ENCODE measurements at regions not wholly inside any gene's neighbourhood (a gene's known extent, or its start where the extent isn't known, plus 50 kb on each side); places are given as distances from the start of the nearest gene placed in this dataset.
"Not testable (repeated sequence)": the region's sequence is repeated elsewhere in the genome, so short reads cannot be mapped to it uniquely, and the experiment has no call there.

DNA sequence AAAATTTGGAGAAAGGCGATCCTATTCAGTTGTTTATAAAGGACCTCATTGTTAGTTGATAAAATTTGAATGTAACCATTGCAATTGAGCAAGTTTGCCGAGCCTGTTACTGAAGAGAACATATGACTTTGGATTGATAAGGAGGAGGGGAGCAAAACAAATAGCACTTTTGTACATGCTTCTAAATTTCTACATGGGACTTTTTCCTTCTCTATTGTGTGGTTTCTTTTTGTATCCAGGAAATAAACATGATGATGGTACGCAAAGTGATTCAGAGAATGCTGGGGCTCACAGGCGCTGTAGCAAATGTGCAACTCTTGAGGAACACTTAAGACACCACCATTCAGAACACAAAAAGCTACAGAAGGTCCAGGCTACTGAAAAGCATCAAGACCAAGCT, 140.2 kb upstream of the PRSS12 start:
- H3K4me1 ChIP-seq (ENCODE audit: control insufficient read depth in 1 of 2, insufficient read depth in 2 of 2, low read length in 2 of 2): not testable (repeated sequence)

DNA sequence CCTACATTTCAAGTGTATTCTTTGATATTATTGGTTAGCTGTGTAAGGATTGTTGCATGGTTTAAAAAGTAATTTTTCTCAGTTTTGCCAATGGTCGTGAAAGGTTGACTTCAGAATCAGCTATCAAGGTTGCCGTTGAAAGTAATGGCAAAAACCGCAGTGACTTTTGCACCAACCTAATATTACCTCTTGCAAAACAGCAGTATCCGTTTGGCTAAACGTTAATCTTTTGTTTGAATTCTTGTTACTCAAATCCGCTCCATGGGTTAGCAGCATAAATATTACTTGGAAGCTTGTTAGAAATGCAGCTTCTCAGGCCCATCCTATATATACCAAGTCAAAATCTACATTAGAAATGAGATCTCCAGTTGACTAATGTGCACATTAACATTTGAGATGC, 141.6 kb upstream of the PRSS12 start:
- not testable (repeated sequence) for H3K4me3 ChIP-seq (ENCODE audit: low read depth in 1 of 2, low read length in 2 of 2); H3K9ac ChIP-seq (ENCODE audit: low read depth in 1 of 2, low read length in 2 of 2); H3K9me3 ChIP-seq (ENCODE audit: control insufficient read depth in 1 of 2, low read length in 2 of 2); H3K36me3 ChIP-seq (ENCODE audit: control insufficient read depth in 1 of 2, insufficient read depth in 2 of 2, low read length in 2 of 2); H3K27me3 ChIP-seq (ENCODE audit: control insufficient read depth in 1 of 2, insufficient read depth in 2 of 2, low read length in 2 of 2); H3K4me1 ChIP-seq (ENCODE audit: control insufficient read depth in 1 of 2, insufficient read depth in 2 of 2, low read length in 2 of 2); H3K27ac ChIP-seq (ENCODE audit: low read depth, low read length)

More for the DNA sequence above, 140.2 kb upstream of the PRSS12 start:
- not testable (repeated sequence) for H3K9me3 ChIP-seq (ENCODE audit: control insufficient read depth in 1 of 2, low read length in 2 of 2); H3K4me3 ChIP-seq (ENCODE audit: low read depth in 1 of 2, low read length in 2 of 2); H3K27me3 ChIP-seq (ENCODE audit: control insufficient read depth in 1 of 2, insufficient read depth in 2 of 2, low read length in 2 of 2); H3K27ac ChIP-seq (ENCODE audit: low read depth, low read length); H3K36me3 ChIP-seq (ENCODE audit: control insufficient read depth in 1 of 2, insufficient read depth in 2 of 2, low read length in 2 of 2); H3K9ac ChIP-seq (ENCODE audit: low read depth in 1 of 2, low read length in 2 of 2)

DNA sequence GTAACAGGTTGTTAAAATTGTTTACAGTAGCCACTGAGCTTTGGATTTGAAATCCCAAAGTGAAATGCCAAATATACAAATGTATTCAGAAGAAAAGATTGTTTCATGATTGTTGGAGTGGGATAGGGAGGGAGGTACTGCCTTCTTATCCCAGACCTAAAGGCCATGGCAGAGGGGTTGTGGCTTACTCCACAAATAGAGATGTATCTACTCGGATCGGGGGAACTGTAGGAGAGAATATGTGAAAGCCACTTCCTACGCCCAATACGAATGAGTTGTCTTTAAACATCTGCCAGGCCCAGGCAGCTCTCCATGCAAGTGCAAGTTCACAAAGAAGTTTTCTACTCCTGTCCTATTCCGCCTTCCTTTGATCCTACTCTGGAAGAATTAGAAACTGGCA, 150.2 kb upstream of the PRSS12 start:
- H3K4me3 ChIP-seq (ENCODE audit: low read depth in 1 of 2, low read length in 2 of 2); H3K9ac ChIP-seq (ENCODE audit: low read depth in 1 of 2, low read length in 2 of 2); H3K36me3 ChIP-seq (ENCODE audit: control insufficient read depth in 1 of 2, insufficient read depth in 2 of 2, low read length in 2 of 2); H3K9me3 ChIP-seq (ENCODE audit: control insufficient read depth in 1 of 2, low read length in 2 of 2); H3K27ac ChIP-seq (ENCODE audit: low read depth, low read length); H3K4me1 ChIP-seq (ENCODE audit: control insufficient read depth in 1 of 2, insufficient read depth in 2 of 2, low read length in 2 of 2); H3K27me3 ChIP-seq (ENCODE audit: control insufficient read depth in 1 of 2, insufficient read depth in 2 of 2, low read length in 2 of 2): not testable (repeated sequence)

DNA sequence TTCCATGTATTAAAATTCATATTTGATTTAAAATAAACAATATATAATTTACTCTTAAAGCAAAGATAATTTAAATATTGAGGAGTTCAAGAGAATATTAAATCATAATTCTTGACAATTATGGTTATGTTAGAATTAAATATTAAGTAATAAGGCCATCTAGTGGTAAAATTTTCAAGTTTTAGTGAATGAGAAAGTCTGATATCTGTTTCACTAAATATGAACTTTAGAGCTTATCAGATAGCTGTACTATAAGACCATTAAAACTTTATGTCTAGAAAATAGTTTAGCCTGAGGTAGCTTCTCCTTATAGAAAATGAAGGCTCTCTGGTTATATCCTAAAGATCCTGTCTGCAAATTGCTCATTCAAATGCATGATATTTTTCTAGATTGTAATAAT, 152.1 kb upstream of the PRSS12 start:
- H3K9ac ChIP-seq (ENCODE audit: low read depth in 1 of 2, low read length in 2 of 2); H3K36me3 ChIP-seq (ENCODE audit: control insufficient read depth in 1 of 2, insufficient read depth in 2 of 2, low read length in 2 of 2); H3K27me3 ChIP-seq (ENCODE audit: control insufficient read depth in 1 of 2, insufficient read depth in 2 of 2, low read length in 2 of 2); H3K4me1 ChIP-seq (ENCODE audit: control insufficient read depth in 1 of 2, insufficient read depth in 2 of 2, low read length in 2 of 2); H3K4me3 ChIP-seq (ENCODE audit: low read depth in 1 of 2, low read length in 2 of 2); H3K9me3 ChIP-seq (ENCODE audit: control insufficient read depth in 1 of 2, low read length in 2 of 2); H3K27ac ChIP-seq (ENCODE audit: low read depth, low read length): not testable (repeated sequence)

DNA sequence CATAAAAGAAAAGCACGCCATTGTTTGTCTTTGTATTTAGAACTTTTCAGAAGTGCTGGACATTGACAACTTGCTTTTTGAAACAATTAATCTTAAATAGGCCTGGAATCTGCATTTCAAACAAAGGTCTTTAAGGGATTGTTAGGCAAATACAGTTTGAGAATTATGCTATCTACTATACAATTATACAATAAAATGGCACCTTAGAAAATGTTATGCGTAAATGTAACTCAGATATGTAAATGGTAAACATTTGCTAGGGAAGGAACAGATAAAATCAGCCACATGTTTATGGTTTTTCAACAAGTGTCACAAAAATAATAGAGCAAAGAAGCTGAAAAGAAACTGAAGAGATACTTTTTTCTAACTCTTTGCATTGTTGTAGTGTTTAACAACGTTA, 152.7 kb upstream of the PRSS12 start:
- H3K4me1 ChIP-seq (ENCODE audit: control insufficient read depth in 1 of 2, insufficient read depth in 2 of 2, low read length in 2 of 2); H3K36me3 ChIP-seq (ENCODE audit: control insufficient read depth in 1 of 2, insufficient read depth in 2 of 2, low read length in 2 of 2); H3K9me3 ChIP-seq (ENCODE audit: control insufficient read depth in 1 of 2, low read length in 2 of 2); H3K4me3 ChIP-seq (ENCODE audit: low read depth in 1 of 2, low read length in 2 of 2); H3K27ac ChIP-seq (ENCODE audit: low read depth, low read length); H3K9ac ChIP-seq (ENCODE audit: low read depth in 1 of 2, low read length in 2 of 2); H3K27me3 ChIP-seq (ENCODE audit: control insufficient read depth in 1 of 2, insufficient read depth in 2 of 2, low read length in 2 of 2): not testable (repeated sequence)

DNA sequence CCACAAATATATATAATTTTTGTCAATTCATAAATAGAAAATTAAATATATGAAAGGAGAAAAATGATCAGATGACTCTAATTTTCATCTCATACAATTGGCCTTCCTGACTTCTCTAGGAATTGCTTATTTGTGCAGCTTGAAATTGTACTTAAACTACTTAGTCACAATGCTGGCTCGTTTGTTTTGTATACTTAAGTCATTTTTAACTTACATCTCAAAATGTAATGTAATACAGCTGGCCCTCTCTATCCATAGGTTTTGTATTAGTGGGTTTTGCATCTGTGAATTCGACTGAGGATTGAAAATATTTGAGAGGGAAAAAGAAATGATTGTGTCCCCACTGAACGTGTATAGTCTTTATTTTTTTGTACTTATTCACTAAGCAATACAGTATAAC, 160.1 kb upstream of the PRSS12 start:
- H3K4me1 ChIP-seq (ENCODE audit: control insufficient read depth in 1 of 2, insufficient read depth in 2 of 2, low read length in 2 of 2); H3K9ac ChIP-seq (ENCODE audit: low read depth in 1 of 2, low read length in 2 of 2); H3K27ac ChIP-seq (ENCODE audit: low read depth, low read length): not testable (repeated sequence)

DNA sequence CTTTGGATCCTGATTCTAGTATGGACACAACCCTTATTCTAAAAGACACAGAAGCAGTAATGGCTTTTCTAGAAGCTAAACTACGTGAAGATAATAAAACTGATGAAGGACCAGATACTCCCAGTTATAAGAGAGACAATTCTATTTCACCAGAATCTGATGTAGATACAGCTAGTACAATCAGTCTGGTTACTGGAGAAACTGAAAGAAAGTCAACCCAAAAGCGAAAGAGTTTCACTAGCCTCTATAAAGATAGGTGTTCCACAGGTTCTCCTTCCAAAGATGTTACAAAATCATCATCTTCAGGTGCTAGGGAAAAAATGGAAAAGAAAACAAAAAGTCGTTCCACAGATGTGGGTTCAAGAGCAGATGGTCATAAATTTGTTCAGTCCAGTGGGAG, 161.5 kb upstream of the PRSS12 start:
- H3K4me3 ChIP-seq (ENCODE audit: low read depth in 1 of 2, low read length in 2 of 2); H3K27ac ChIP-seq (ENCODE audit: low read depth, low read length); H3K36me3 ChIP-seq (ENCODE audit: control insufficient read depth in 1 of 2, insufficient read depth in 2 of 2, low read length in 2 of 2); H3K9ac ChIP-seq (ENCODE audit: low read depth in 1 of 2, low read length in 2 of 2); H3K27me3 ChIP-seq (ENCODE audit: control insufficient read depth in 1 of 2, insufficient read depth in 2 of 2, low read length in 2 of 2); H3K9me3 ChIP-seq (ENCODE audit: control insufficient read depth in 1 of 2, low read length in 2 of 2); H3K4me1 ChIP-seq (ENCODE audit: control insufficient read depth in 1 of 2, insufficient read depth in 2 of 2, low read length in 2 of 2): not testable (repeated sequence)

More for the DNA sequence above, 160.1 kb upstream of the PRSS12 start:
- not testable (repeated sequence) for H3K4me3 ChIP-seq (ENCODE audit: low read depth in 1 of 2, low read length in 2 of 2); H3K27me3 ChIP-seq (ENCODE audit: control insufficient read depth in 1 of 2, insufficient read depth in 2 of 2, low read length in 2 of 2); H3K9me3 ChIP-seq (ENCODE audit: control insufficient read depth in 1 of 2, low read length in 2 of 2); H3K36me3 ChIP-seq (ENCODE audit: control insufficient read depth in 1 of 2, insufficient read depth in 2 of 2, low read length in 2 of 2)

DNA sequence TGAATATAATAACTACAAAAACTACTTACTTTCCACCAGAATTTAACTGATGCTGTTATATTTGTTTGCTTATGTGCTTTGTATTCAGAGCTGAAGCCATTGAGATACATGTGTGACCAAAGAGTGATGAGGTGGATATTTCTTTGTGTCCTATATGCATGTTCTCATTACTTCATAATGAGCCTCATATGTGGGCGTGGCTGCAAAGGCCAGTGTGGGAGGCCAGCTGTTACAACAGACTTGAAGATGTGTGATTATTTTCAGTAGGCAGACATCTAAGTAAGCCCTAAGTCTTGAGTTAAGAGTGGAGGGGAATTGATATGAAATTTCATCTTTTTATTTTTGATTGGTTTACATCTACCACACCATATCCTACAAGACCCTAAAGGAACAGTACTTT, 163.3 kb upstream of the PRSS12 start:
- not testable (repeated sequence) for H3K9ac ChIP-seq (ENCODE audit: low read depth in 1 of 2, low read length in 2 of 2); H3K4me3 ChIP-seq (ENCODE audit: low read depth in 1 of 2, low read length in 2 of 2); H3K27ac ChIP-seq (ENCODE audit: low read depth, low read length); H3K4me1 ChIP-seq (ENCODE audit: control insufficient read depth in 1 of 2, insufficient read depth in 2 of 2, low read length in 2 of 2); H3K9me3 ChIP-seq (ENCODE audit: control insufficient read depth in 1 of 2, low read length in 2 of 2); H3K27me3 ChIP-seq (ENCODE audit: control insufficient read depth in 1 of 2, insufficient read depth in 2 of 2, low read length in 2 of 2); H3K36me3 ChIP-seq (ENCODE audit: control insufficient read depth in 1 of 2, insufficient read depth in 2 of 2, low read length in 2 of 2)

DNA sequence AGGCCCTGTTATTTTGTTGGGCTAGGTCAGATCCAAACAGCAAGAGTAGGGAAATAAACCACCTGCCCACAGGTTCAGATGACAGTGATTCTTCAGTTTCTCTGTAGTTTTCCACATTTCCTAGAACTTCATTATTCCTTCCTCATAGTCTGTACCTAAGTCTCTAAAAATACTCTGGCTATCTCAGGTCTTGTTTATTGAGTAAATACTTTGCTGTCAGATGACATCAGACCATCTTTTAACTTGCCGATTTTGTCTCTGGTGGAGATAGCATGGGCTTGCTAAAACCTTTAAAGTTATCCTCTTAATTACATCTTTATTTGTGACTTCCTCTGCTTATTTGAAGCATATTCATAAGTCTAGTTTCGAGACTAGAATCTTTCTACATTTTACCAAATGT, 155.1 kb upstream of the METTL14 start:
- not testable (repeated sequence) for H3K9ac ChIP-seq (ENCODE audit: low read depth in 1 of 2, low read length in 2 of 2); H3K9me3 ChIP-seq (ENCODE audit: control insufficient read depth in 1 of 2, low read length in 2 of 2); H3K27ac ChIP-seq (ENCODE audit: low read depth, low read length); H3K4me3 ChIP-seq (ENCODE audit: low read depth in 1 of 2, low read length in 2 of 2); H3K4me1 ChIP-seq (ENCODE audit: control insufficient read depth in 1 of 2, insufficient read depth in 2 of 2, low read length in 2 of 2); H3K27me3 ChIP-seq (ENCODE audit: control insufficient read depth in 1 of 2, insufficient read depth in 2 of 2, low read length in 2 of 2); H3K36me3 ChIP-seq (ENCODE audit: control insufficient read depth in 1 of 2, insufficient read depth in 2 of 2, low read length in 2 of 2)

DNA sequence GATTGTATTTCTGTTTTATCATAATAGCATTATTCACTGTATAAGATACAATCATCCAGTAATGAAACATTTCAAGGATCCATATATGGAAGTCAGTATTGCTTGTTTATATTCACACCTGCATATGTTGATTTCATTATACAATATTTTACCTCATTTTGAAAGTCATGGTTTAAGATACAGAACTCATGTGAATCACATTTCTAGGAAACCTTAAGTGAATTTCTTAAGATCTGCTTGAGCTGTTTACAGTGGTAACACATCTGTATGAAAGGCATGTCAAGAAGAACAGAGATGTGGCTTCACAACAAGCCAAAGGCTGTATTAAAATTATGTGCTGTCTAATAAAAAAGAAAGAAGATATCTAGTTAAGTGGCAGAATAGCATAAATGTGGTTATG, 153.2 kb upstream of the METTL14 start:
- not testable (repeated sequence) for H3K9ac ChIP-seq (ENCODE audit: low read depth in 1 of 2, low read length in 2 of 2); H3K36me3 ChIP-seq (ENCODE audit: control insufficient read depth in 1 of 2, insufficient read depth in 2 of 2, low read length in 2 of 2); H3K27me3 ChIP-seq (ENCODE audit: control insufficient read depth in 1 of 2, insufficient read depth in 2 of 2, low read length in 2 of 2); H3K27ac ChIP-seq (ENCODE audit: low read depth, low read length); H3K4me3 ChIP-seq (ENCODE audit: low read depth in 1 of 2, low read length in 2 of 2); H3K4me1 ChIP-seq (ENCODE audit: control insufficient read depth in 1 of 2, insufficient read depth in 2 of 2, low read length in 2 of 2); H3K9me3 ChIP-seq (ENCODE audit: control insufficient read depth in 1 of 2, low read length in 2 of 2)

DNA sequence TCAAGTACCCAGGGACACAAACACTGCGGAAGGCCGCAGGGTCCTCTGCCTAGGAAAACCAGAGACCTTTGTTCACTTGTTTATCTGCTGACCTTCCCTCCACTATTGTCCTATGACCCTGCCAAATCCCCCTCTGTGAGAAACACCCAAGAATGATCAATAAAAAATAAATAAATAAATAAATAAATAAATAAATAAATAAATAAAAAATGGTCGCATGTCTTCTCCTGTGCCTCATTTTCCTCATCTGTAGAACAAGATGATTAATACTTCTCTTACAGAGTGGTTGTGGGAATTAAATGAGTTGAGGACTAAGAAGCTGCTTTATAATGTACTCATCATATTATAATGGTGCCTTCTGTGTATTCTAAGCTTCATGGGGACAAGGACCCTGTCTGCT, 149.4 kb upstream of the METTL14 start:
- not testable (repeated sequence) for H3K4me3 ChIP-seq (ENCODE audit: low read depth in 1 of 2, low read length in 2 of 2); H3K9ac ChIP-seq (ENCODE audit: low read depth in 1 of 2, low read length in 2 of 2); H3K27me3 ChIP-seq (ENCODE audit: control insufficient read depth in 1 of 2, insufficient read depth in 2 of 2, low read length in 2 of 2); H3K4me1 ChIP-seq (ENCODE audit: control insufficient read depth in 1 of 2, insufficient read depth in 2 of 2, low read length in 2 of 2); H3K36me3 ChIP-seq (ENCODE audit: control insufficient read depth in 1 of 2, insufficient read depth in 2 of 2, low read length in 2 of 2); H3K9me3 ChIP-seq (ENCODE audit: control insufficient read depth in 1 of 2, low read length in 2 of 2); H3K27ac ChIP-seq (ENCODE audit: low read depth, low read length)

All from duodenal mucosa (tissue), 2 donors.